22Rv1 (cell line): ENCODE measurements at regions not wholly inside any gene's neighbourhood (a gene's known extent, or its start where the extent isn't known, plus 50 kb on each side); places are given as distances from the start of the nearest gene placed in this dataset.

Source experiments
- H3K27ac ChIP-seq: fragments of 450-650 bp; 2 replicates; pipeline ENCODE4 v1.5.1; 2017
- CTCF ChIP-seq: fragments of 450-650 bp; IDR thresholded peaks from 2 replicates; pipeline ENCODE4 v1.5.1; 2017; ENCODE audit warnings: mild to moderate bottlenecking
- ZFX ChIP-seq: fragments of 450-650 bp; IDR thresholded peaks from 2 replicates; pipeline ENCODE4 v1.6.1; 2017; ENCODE audit warnings: antibody characterized with exemption, borderline replicate concordance

GRCh38 chr3:147890114-147890513 is 480.9 kb downstream of the ZIC1 start:
- H3K27ac ChIP-seq: no peak overlapping the region
- TF ChIP-seq ZFX: no peak
- TF ChIP-seq CTCF: no peak

GRCh38 chr3:147895509-147895908 is 486.3 kb downstream of the ZIC1 start:
- no peak for TF ChIP-seq CTCF
- no peak for TF ChIP-seq ZFX
- no peak overlapping the region for H3K27ac ChIP-seq

- no peak for TF ChIP-seq ZFX
- no peak for TF ChIP-seq CTCF
Observed at GRCh38 chr3:147900851-147901250, 491.7 kb downstream of the ZIC1 start.

GRCh38 chr3:147903026-147903425 is 493.9 kb downstream of the ZIC1 start:
- H3K27ac ChIP-seq: no peak overlapping the region
- TF ChIP-seq CTCF: no peak
- no peak for TF ChIP-seq ZFX

More at GRCh38 chr3:147900851-147901250, 491.7 kb downstream of the ZIC1 start:
- H3K27ac ChIP-seq: no peak overlapping the region

- H3K27ac ChIP-seq: no peak overlapping the region
- TF ChIP-seq CTCF: no peak
- TF ChIP-seq ZFX: no peak
Observed at GRCh38 chr3:147904421-147904820, 495.3 kb downstream of the ZIC1 start.

GRCh38 chr3:147906285-147906684 is 497.1 kb downstream of the ZIC1 start:
- no peak overlapping the region for H3K27ac ChIP-seq
- TF ChIP-seq ZFX (no peak), CTCF (no peak)

- no peak for TF ChIP-seq CTCF
- TF ChIP-seq ZFX: no peak
- H3K27ac ChIP-seq: no peak overlapping the region
Observed at GRCh38 chr3:147914532-147914931, 505.4 kb downstream of the ZIC1 start.
